ENCODE measurements at regions not wholly inside any gene's neighbourhood (a gene's known extent, or its start where the extent isn't known, plus 50 kb on each side); places are given as distances from the start of the nearest gene placed in this dataset.

- no peaks in the 10 kb centered on the region for H3K9me3 ChIP-seq (replicated peaks; ENCODE audit: control insufficient read depth, insufficient read depth, low read length)
Observed at GRCh38 chrX:88863726-88864125, 116.7 kb downstream of the CPXCR1 start.

More at GRCh38 chrX:88863726-88864125, 116.7 kb downstream of the CPXCR1 start:
- Histone ChIP-seq H3K27me3 (ENCODE audit: control insufficient read depth in 2 of 2, insufficient read depth in 2 of 2, low read length in 2 of 2) (no peaks in the 10 kb centered on the region), H3K4me2 (ENCODE audit: insufficient read depth, low read length) (no peak overlapping the region), H3K27ac (ENCODE audit: insufficient read depth, low read depth, low read length) (no peak overlapping the region), H3K4me3 (replicated peaks in 1 of 3; ENCODE audit: insufficient read depth in 1 of 3, low read depth in 1 of 3, low read length in 3 of 3) (no peak overlapping the region), H3K4me1 (ENCODE audit: control insufficient read depth, extremely low read depth, insufficient read depth, low read length) (no peaks in the 10 kb centered on the region), H3K36me3 (ENCODE audit: control insufficient read depth in 2 of 2, extremely low read depth in 1 of 2, insufficient read depth in 2 of 2, low read length in 2 of 2) (no peaks in the 10 kb centered on the region), H4K20me1 (replicated peaks; ENCODE audit: control insufficient read depth, extremely low read depth, insufficient read depth, low read length) (no peaks in the 10 kb centered on the region), H3K9ac (replicated peaks; ENCODE audit: extremely low read depth, insufficient read depth, low read length) (no peak overlapping the region), H2AFZ (ENCODE audit: low read depth, low read length) (no peak overlapping the region), H3K9me1 (replicated peaks; ENCODE audit: control insufficient read depth, extremely low read depth, insufficient read depth, low read length) (no peaks in the 10 kb centered on the region), H3K79me2 (ENCODE audit: control insufficient read depth, insufficient read depth, low read length) (no peaks in the 10 kb centered on the region)
- DNase-seq (ENCODE audit: low read depth, low spot score), result no peak
- BruUV-seq (replicated peaks), result no TSS peak
- POLR2A ChIA-PET, result no interaction called here
- FAIRE-seq, result no peak
- dilution Hi-C loops (cut with MboI; ENCODE audit: extremely low pct_ligation_motif_present, low sequenced_read_pairs) (no loop called here), intact Hi-C loops (cut with micrococcal nuclease) (no loop called here)
- CTCF ChIA-PET, result no interaction called here
- TF ChIP-seq JUN (IDR thresholded peaks at IDR 0.05; ENCODE audit: borderline replicate concordance, insufficient read depth, insufficient read length, low read depth) (no peak), MYC (IDR thresholded peaks at IDR 0.05; ENCODE audit: low read depth, low read length) (no peak), CTCF (IDR thresholded peaks at IDR 0.05; ENCODE audit: extremely low read depth in 1 of 2, insufficient read depth in 1 of 2, low read depth in 1 of 2, low read length in 2 of 2) (no peak), GATA2 (IDR thresholded peaks at IDR 0.05; ENCODE audit: insufficient read depth, insufficient read length, low read depth, low read length) (no peak), EZH2 (IDR thresholded peaks at IDR 0.05; ENCODE audit: borderline replicate concordance, low read depth, low read length, severe bottlenecking) (no peak), MAX (IDR thresholded peaks at IDR 0.05; ENCODE audit: insufficient read depth, insufficient read length) (no peak), POLR2A (IDR thresholded peaks at IDR 0.05; ENCODE audit: low read depth, low read length) (no peak), FOS (IDR thresholded peaks at IDR 0.05; ENCODE audit: borderline replicate concordance, insufficient read depth, low read length) (no peak), POLR2AphosphoS5 (IDR thresholded peaks at IDR 0.05; ENCODE audit: insufficient read depth, low read depth, low read length) (no peak)
